Calu3 (cell line): ENCODE measurements at regions not wholly inside any gene's neighbourhood (a gene's known extent, or its start where the extent isn't known, plus 50 kb on each side); places are given as distances from the start of the nearest gene placed in this dataset.

ENCODE experiments used
- BruUV-seq: library from RNA; stranded (reverse); fragments of 400-500 nt; replicated peaks from 2 replicates; lab custom pipeline; 2021; lab: Mats Ljungman, UMichigan
- CTCF ChIA-PET: fragments of 300-600 bp; sonication (Branson Sonifier 250); formaldehyde crosslinking; loops from one replicate; lab custom pipeline; 2022; ENCODE audit warnings: antibody characterized with exemption; lab: Charles Lee
- DNase-seq: peaks from one replicate; pipeline ENCODE4 v3.0.0; 2022
- H3K27ac Mint-ChIP-seq: one replicate; pipeline ENCODE4 v1.8.0; 2022; ENCODE audit warnings: mixed read lengths; ENCODE audit not compliant: unreplicated experiment
- H3K27me3 Mint-ChIP-seq: one replicate; pipeline ENCODE4 v1.8.0; 2022; ENCODE audit warnings: mixed read lengths; ENCODE audit not compliant: unreplicated experiment
- H3K36me3 Mint-ChIP-seq: one replicate; pipeline ENCODE4 v1.8.0; 2022; ENCODE audit warnings: mild to moderate bottlenecking, moderate library complexity, mixed read lengths; ENCODE audit not compliant: insufficient read depth, unreplicated experiment
- H3K4me1 Mint-ChIP-seq: one replicate; pipeline ENCODE4 v1.8.0; 2022; ENCODE audit warnings: mild to moderate bottlenecking, low read depth, mixed read lengths; ENCODE audit not compliant: unreplicated experiment
- H3K4me3 Mint-ChIP-seq: one replicate; pipeline ENCODE4 v1.8.0; 2022; ENCODE audit warnings: mild to moderate bottlenecking, low read depth, moderate library complexity, mixed read lengths; ENCODE audit not compliant: unreplicated experiment
- H3K9me3 Mint-ChIP-seq: one replicate; pipeline ENCODE4 v1.8.0; 2022; ENCODE audit warnings: low read depth, mixed read lengths; ENCODE audit not compliant: unreplicated experiment
- intact Hi-C: fragments of 100-400 bp; cut with micrococcal nuclease; formaldehyde crosslinking; loops from one replicate; pipeline ENCODE4 v1.10.0; 2022; ENCODE audit not compliant: unreplicated experiment
- TF ChIP-seq, protein P1 (sequence below): fragments of 200-600 bp; IDR thresholded peaks from one replicate; pipeline ENCODE4 v1.8.0; 2022; ENCODE audit warnings: antibody characterized with exemption; ENCODE audit not compliant: unreplicated experiment

DNA sequence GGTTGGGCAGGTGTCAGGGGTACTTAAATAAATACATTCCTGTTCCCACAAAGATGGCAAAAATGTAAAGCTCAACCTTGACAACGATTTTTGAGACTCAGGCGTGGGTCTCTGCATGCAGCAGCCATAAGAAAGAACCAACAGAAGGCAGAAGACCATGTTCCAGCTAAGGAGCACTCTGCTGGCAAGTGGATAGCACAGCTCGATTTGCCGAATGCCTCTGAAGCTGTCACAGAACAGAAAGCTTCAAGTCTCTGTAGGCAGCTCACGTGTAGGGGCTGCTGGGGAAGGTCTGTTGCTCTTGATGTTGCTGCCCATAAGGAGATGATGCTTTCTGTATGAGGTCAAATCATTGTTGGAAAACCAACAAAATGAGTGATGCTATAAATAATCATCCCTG lies 119.6 kb upstream of the GRIN3A start:
- no peaks in the 10 kb centered on the region for H3K9me3 Mint-ChIP-seq
- no TSS peak for BruUV-seq

DNA sequence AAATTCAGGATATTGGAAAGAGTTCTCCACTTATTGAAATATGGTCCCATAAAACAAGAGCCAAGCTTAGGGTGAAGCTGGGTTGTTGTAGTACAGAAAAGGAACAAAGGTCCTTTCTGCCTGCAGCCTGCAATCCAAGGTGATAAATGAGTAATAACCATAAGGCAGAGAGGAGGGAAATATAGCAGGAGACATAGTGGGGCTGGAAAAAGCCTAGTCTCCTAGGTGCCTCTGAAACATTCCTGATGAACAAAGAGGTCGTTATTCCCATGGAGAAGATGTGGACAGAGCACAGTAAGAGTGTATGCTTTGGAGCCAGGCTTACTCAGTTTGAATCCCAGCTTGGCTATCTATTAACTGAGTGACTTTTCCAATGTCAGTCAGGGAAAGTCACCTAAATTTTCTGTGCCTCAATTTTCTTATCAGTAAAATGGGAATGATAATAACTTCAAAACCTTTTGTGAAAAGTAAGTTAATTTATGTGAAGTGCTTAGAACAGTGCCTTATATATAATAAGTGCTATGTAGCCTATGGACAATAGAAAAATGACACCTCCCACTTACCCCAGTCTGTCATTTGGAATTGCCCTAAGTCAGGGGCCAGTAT lies 110.8 kb upstream of the GRIN3A start:
- CTCF ChIA-PET: no interaction called here
- TF ChIP-seq, protein P1, sequence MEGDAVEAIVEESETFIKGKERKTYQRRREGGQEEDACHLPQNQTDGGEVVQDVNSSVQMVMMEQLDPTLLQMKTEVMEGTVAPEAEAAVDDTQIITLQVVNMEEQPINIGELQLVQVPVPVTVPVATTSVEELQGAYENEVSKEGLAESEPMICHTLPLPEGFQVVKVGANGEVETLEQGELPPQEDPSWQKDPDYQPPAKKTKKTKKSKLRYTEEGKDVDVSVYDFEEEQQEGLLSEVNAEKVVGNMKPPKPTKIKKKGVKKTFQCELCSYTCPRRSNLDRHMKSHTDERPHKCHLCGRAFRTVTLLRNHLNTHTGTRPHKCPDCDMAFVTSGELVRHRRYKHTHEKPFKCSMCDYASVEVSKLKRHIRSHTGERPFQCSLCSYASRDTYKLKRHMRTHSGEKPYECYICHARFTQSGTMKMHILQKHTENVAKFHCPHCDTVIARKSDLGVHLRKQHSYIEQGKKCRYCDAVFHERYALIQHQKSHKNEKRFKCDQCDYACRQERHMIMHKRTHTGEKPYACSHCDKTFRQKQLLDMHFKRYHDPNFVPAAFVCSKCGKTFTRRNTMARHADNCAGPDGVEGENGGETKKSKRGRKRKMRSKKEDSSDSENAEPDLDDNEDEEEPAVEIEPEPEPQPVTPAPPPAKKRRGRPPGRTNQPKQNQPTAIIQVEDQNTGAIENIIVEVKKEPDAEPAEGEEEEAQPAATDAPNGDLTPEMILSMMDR: no peak
- no TSS peak for BruUV-seq
- no peaks in the 10 kb centered on the region for H3K9me3 Mint-ChIP-seq
- H3K27me3 Mint-ChIP-seq: no peaks in the 10 kb centered on the region
- H3K27ac Mint-ChIP-seq: no peak overlapping the region
- DNase-seq: no peak
- H3K4me3 Mint-ChIP-seq: no peak overlapping the region
- intact Hi-C loops: no loop called here
- H3K36me3 Mint-ChIP-seq: no peaks in the 10 kb centered on the region
- H3K4me1 Mint-ChIP-seq: no peaks in the 10 kb centered on the region

More for the DNA sequence above, 119.6 kb upstream of the GRIN3A start:
- H3K36me3 Mint-ChIP-seq: no peaks in the 10 kb centered on the region
- intact Hi-C loops: no loop called here
- no peak for DNase-seq
- H3K4me1 Mint-ChIP-seq: no peaks in the 10 kb centered on the region
- no peak overlapping the region for H3K4me3 Mint-ChIP-seq
- TF ChIP-seq, protein P1: no peak
- CTCF ChIA-PET: no interaction called here
- H3K27ac Mint-ChIP-seq: no peak overlapping the region
- no peaks in the 10 kb centered on the region for H3K27me3 Mint-ChIP-seq

DNA sequence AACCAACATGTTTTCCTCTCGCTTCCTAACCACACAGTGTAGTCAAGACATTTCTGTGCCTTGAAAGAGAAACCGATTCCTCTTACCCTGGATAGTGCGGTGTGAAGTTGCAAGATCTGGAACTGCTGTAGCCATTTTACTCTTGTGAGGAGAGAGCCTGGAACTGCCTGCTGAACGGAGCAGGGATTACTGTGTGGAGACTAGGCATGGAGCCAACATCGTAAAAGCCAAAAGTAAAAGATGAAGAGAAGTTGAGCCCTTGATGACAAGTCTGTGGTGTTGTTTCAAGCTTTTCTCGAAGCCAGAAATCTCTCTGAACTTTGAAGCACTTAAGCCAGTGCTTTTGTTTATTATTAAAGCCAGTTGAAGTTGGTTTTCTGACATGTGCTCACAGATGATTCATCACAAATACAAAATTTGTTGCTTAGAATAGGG lies 110.1 kb upstream of the GRIN3A start:
- H3K27ac Mint-ChIP-seq: no peak overlapping the region
- DNase-seq: no peak
- H3K9me3 Mint-ChIP-seq: no peaks in the 10 kb centered on the region
- H3K4me3 Mint-ChIP-seq: no peak overlapping the region
- no peaks in the 10 kb centered on the region for H3K36me3 Mint-ChIP-seq
- intact Hi-C loops: no loop called here
- TF ChIP-seq, protein P1: no peak
- BruUV-seq: no TSS peak
- no peaks in the 10 kb centered on the region for H3K4me1 Mint-ChIP-seq
- no peaks in the 10 kb centered on the region for H3K27me3 Mint-ChIP-seq
- CTCF ChIA-PET: no interaction called here

DNA sequence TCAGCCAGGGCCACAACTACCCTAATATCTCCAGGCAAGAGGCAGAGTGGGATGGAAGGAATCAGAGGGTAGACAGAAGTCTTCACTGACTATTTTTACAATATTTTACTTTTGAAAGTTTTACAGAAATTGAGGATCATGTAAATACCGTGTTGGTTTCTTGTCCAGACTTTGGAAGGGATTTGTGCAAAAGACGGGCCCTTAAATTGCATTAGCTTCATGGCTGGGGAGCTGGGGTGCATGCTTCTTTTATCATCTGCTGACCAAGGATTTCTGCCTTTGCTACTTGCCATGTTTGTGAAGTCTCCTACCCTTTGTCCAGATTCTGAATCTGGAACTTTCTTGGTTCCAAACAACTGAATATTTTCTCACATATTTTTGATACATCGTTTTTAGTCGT lies 107.7 kb upstream of the GRIN3A start:
- H3K4me1 Mint-ChIP-seq: no peaks in the 10 kb centered on the region
- H3K27me3 Mint-ChIP-seq: no peaks in the 10 kb centered on the region
- H3K36me3 Mint-ChIP-seq: no peaks in the 10 kb centered on the region
- CTCF ChIA-PET: no interaction called here
- no TSS peak for BruUV-seq
- TF ChIP-seq, protein P1: no peak
- DNase-seq: no peak
- no peak overlapping the region for H3K27ac Mint-ChIP-seq
- no peak overlapping the region for H3K4me3 Mint-ChIP-seq
- no peaks in the 10 kb centered on the region for H3K9me3 Mint-ChIP-seq
- intact Hi-C loops: no loop called here
